Naive thymus-derived CD8-positive, alpha-beta T cell (primary cell): ENCODE measurements at regions not wholly inside any gene's neighbourhood (a gene's known extent, or its start where the extent isn't known, plus 50 kb on each side); places are given as distances from the start of the nearest gene placed in this dataset.
"Not testable (repeated sequence)": the region's sequence is repeated elsewhere in the genome, so short reads cannot be mapped to it uniquely, and the experiment has no call there.

Source experiments
- ATAC-seq, 2 donors: fragments of 150-1000 bp; cut with Tn5 transposase in 1 of 2; sonication (Bioruptor Pico), chemical (Tn5 transposase) in 1 of 2; 1 replicate in 1 of 2; 2 replicates in 1 of 2; pipeline ENCODE4 v1.10.0; 2021; ENCODE audit warnings: mild to moderate bottlenecking in 2 of 2, moderate library complexity in 2 of 2
- POLR2A ChIA-PET: fragments of 350-600 bp; sonication (Branson Sonifier 250); formaldehyde crosslinking; loops from one replicate; lab custom pipeline; 2021; ENCODE audit warnings: antibody characterized with exemption; lab: Charles Lee
- DNase-seq, 10 donors: peaks; one replicate each; pipeline versions ENCODE4 v3.0.0 to v3.0.0-alpha.2; 2020 to 2022
- H3K27ac Mint-ChIP-seq, 10 donors: one replicate each; pipeline ENCODE4 v1.8.0; 2020 to 2022; ENCODE audit warnings: mild to moderate bottlenecking in 10 of 10, mixed read lengths in 10 of 10, moderate library complexity in 4 of 10, inconsistent platforms in 1 of 10
- H3K27me3 Mint-ChIP-seq, 5 donors: one replicate each; pipeline ENCODE4 v1.8.0; 2021 to 2022; ENCODE audit warnings: mixed read lengths in 5 of 5
- H3K36me3 Mint-ChIP-seq, 3 donors: one replicate each; pipeline ENCODE4 v1.8.0; 2020 to 2022; ENCODE audit warnings: mixed read lengths in 3 of 3, mild to moderate bottlenecking in 2 of 3, inconsistent platforms in 1 of 3
- H3K4me1 Mint-ChIP-seq, 4 donors: one replicate each; pipeline ENCODE4 v1.8.0; 2021 to 2022; ENCODE audit warnings: mixed read lengths in 4 of 4
- H3K4me3 Mint-ChIP-seq, 10 donors: one replicate each; pipeline ENCODE4 v1.8.0; 2020 to 2022; ENCODE audit warnings: mild to moderate bottlenecking in 10 of 10, mixed read lengths in 10 of 10, moderate library complexity in 6 of 10, inconsistent platforms in 1 of 10
- H3K9me3 Mint-ChIP-seq, 9 donors: one replicate each; pipeline ENCODE4 v1.8.0; 2020 to 2022; ENCODE audit warnings: mixed read lengths in 9 of 9, mild to moderate bottlenecking in 3 of 9, inconsistent platforms in 1 of 9, moderate library complexity in 1 of 9

- H3K4me1 Mint-ChIP-seq, ATAC-seq, POLR2A ChIA-PET, H3K27ac Mint-ChIP-seq, H3K4me3 Mint-ChIP-seq, DNase-seq: not testable (repeated sequence)
- peaks cover 0 to 10% (median 0%) of the 10 kb centered on the region in 3 donors for H3K36me3 Mint-ChIP-seq
- H3K27me3 Mint-ChIP-seq, result peaks cover 5 to 44% (median 24%) of the 10 kb centered on the region in 5 donors
- peaks cover 0 to 21% (median 9%) of the 10 kb centered on the region in 9 donors for H3K9me3 Mint-ChIP-seq
These were observed 59.3 kb upstream of the TMPRSS2 start for GRCh38 chr21:41567237-41567636.

DNA sequence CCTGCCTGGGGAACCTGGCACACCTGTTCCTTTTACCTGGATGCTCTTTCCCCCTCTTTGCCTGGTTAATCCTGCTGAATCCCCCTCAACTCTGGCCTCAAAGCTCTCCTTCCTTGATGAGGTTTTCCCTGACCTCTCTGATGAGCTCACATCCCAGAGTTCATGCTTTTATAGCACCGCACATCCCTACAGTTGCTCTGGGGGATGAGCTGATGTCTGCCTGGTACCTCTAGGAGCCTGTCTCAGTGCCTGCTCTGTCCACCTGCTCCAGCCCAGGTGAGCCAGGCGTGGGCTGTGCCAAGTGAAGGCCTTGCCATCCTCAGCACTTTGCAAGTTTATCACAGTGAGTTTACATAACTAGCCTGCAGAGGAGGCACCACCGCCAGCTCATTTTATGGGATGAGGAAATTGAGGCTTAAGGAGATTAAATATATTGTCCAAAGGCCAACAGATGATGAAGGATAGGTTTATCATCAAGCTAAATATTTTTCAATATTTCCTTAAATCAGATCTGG, 58.6 kb upstream of the TMPRSS2 start:
- Mint-ChIP-seq H3K36me3 (peaks cover 0 to 6% (median 0%) of the 10 kb centered on the region in 3 donors), H3K4me1 (peaks cover 5 to 7% (median 6%) of the 10 kb centered on the region in 4 donors), H3K4me3 (no peak overlapping the region), H3K9me3 (peaks cover 0 to 14% (median 5%) of the 10 kb centered on the region in 9 donors), H3K27me3 (peaks cover 7 to 51% (median 26%) of the 10 kb centered on the region in 5 donors), H3K27ac (peak overlapping the region in 2 of 10 donors; percentile 67 to 73)
- POLR2A ChIA-PET, result no interaction called here
- ATAC-seq, result no peak
- no peak for DNase-seq

DNA sequence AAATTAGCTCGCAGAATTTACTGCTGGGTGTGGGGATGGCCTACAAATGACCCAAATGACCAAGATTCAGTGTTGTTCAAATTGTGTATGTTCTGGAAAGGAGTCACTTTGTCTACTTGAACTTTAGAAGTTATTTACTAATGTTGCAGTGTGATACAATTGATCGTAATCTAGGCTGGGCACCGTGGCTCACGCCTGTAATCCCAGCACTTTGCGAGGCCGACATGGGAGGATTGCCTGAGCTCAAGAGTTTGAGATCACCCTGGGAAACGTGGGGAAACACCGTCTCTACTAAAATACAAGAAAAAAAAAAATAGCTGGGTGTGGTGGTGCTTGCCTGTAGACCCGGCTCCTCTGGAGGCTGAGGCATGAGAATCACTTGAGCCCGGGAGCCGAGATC, 57.6 kb upstream of the TMPRSS2 start:
- ATAC-seq (no peak), DNase-seq (no peak)
- peaks cover 0 to 4% (median 0%) of the 10 kb centered on the region in 9 donors for H3K9me3 Mint-ChIP-seq
- H3K4me3 Mint-ChIP-seq, result no peak overlapping the region
- POLR2A ChIA-PET, result no interaction called here
- H3K36me3 Mint-ChIP-seq, result no peaks in the 10 kb centered on the region
- no peak overlapping the region for H3K27ac Mint-ChIP-seq
- H3K27me3 Mint-ChIP-seq, result peaks cover 8 to 57% (median 30%) of the 10 kb centered on the region in 5 donors
- H3K4me1 Mint-ChIP-seq, result peaks cover 5 to 7% (median 6%) of the 10 kb centered on the region in 4 donors

GRCh38 chr21:41564871-41565274, 56.9 kb upstream of the TMPRSS2 start:
- Mint-ChIP-seq H3K4me1 (peaks cover 5 to 7% (median 6%) of the 10 kb centered on the region in 4 donors), H3K4me3 (peak overlapping the region in 1 of 10 donors; percentile 31), H3K27ac (peak overlapping the region in 2 of 10 donors; percentile 55 to 68), H3K36me3 (no peaks in the 10 kb centered on the region), H3K9me3 (no peaks in the 10 kb centered on the region), H3K27me3 (peaks cover 8 to 57% (median 35%) of the 10 kb centered on the region in 5 donors)
- ATAC-seq (no peak), DNase-seq (no peak)
- POLR2A ChIA-PET, result no interaction called here

- no peak overlapping the region for H3K4me3 Mint-ChIP-seq
These were observed 54.4 kb upstream of the TMPRSS2 start for GRCh38 chr21:41562101-41563000.

DNA sequence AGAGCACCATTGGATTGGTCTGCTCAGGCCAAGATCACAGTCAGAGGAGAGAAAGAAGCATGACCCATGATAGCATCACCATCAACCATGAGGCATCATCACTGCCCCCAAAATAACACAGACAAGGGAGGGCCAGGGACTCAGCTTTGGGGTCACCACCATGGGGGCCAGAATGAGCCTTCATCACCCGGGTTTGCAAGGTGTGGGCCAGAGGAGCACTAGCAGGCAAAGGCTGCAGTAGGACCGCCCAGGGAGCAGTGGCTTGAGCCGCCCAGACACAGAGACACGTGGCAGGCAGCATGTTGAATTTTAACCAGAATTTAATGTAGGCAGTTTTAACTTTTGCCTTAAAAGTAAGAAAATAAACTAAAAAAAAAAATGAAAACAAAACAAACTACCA, 53.7 kb upstream of the TMPRSS2 start:
- Mint-ChIP-seq H3K27me3 (peaks cover 11 to 47% (median 34%) of the 10 kb centered on the region in 5 donors), H3K9me3 (no peaks in the 10 kb centered on the region), H3K36me3 (no peaks in the 10 kb centered on the region), H3K27ac (no peak overlapping the region), H3K4me1 (peaks cover 5 to 9% (median 6%) of the 10 kb centered on the region in 4 donors), H3K4me3 (no peak overlapping the region)
- ATAC-seq, result no peak
- POLR2A ChIA-PET, result no interaction called here
- no peak for DNase-seq

More at GRCh38 chr21:41562101-41563000, 54.4 kb upstream of the TMPRSS2 start:
- Mint-ChIP-seq H3K27me3 (peaks cover 10 to 47% (median 32%) of the 10 kb centered on the region in 5 donors), H3K36me3 (no peaks in the 10 kb centered on the region), H3K9me3 (no peaks in the 10 kb centered on the region), H3K4me1 (peaks cover 5 to 9% (median 6%) of the 10 kb centered on the region in 4 donors), H3K27ac (no peak overlapping the region)
- POLR2A ChIA-PET, result no interaction called here
- no peak for DNase-seq
- ATAC-seq, result no peak

DNA sequence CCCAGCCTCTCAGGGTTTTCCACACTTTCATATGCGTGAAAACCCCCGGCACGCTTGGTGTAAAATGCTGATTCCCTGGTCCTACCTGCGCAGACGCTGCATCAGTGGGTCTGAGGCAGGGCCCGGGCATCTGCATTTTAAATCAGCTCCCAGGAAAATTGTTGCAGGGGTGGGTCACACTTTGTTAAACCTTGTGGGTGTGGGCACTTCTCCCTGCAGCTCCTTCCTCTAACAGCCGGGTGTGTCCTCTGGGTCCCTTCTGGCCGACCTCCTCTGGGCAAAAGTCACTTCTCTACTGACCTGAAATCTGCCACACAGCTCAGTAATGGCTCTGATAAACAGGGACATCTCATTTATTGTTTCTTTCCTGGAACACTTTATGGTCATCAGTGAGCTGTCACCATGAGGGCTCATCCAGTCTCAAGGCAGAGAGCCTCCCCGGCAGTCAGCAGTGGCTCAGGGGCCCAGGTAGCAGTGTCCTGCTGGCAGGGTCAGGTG, 52.8 kb upstream of the TMPRSS2 start:
- H3K27me3 Mint-ChIP-seq, result peaks cover 9 to 44% (median 30%) of the 10 kb centered on the region in 5 donors
- H3K27ac Mint-ChIP-seq, result no peak overlapping the region
- no peak overlapping the region for H3K4me3 Mint-ChIP-seq
- peaks cover 5 to 9% (median 6%) of the 10 kb centered on the region in 4 donors for H3K4me1 Mint-ChIP-seq
- no peaks in the 10 kb centered on the region for H3K36me3 Mint-ChIP-seq
- POLR2A ChIA-PET, result no interaction called here
- DNase-seq, result no peak
- ATAC-seq, result no peak
- no peaks in the 10 kb centered on the region for H3K9me3 Mint-ChIP-seq

- Mint-ChIP-seq H3K4me1 (peaks cover under 1 to 6% (median 3%) of the 10 kb centered on the region in 4 donors), H3K27ac (no peak overlapping the region), H3K36me3 (no peaks in the 10 kb centered on the region), H3K27me3 (peaks cover 9 to 44% (median 25%) of the 10 kb centered on the region in 5 donors), H3K9me3 (no peaks in the 10 kb centered on the region), H3K4me3 (no peak overlapping the region)
- no peak for ATAC-seq
- POLR2A ChIA-PET, result no interaction called here
- DNase-seq, result no peak
These were observed 52.0 kb upstream of the TMPRSS2 start for GRCh38 chr21:41559658-41560631.

- H3K4me1 Mint-ChIP-seq, result peaks cover 0 to 6% (median 0%) of the 10 kb centered on the region in 4 donors
- ATAC-seq (no peak), DNase-seq (no peak)
- POLR2A ChIA-PET, result no interaction called here
- no peak overlapping the region for H3K4me3 Mint-ChIP-seq
- no peaks in the 10 kb centered on the region for H3K9me3 Mint-ChIP-seq
- no peak overlapping the region for H3K27ac Mint-ChIP-seq
- H3K36me3 Mint-ChIP-seq, result no peaks in the 10 kb centered on the region
- peaks cover 9 to 44% (median 23%) of the 10 kb centered on the region in 5 donors for H3K27me3 Mint-ChIP-seq
These were observed 50.9 kb upstream of the TMPRSS2 start for GRCh38 chr21:41558842-41559241.

GRCh38 chr21:41557884-41558283, 49.9 kb upstream of the TMPRSS2 start:
- DNase-seq (no peak), ATAC-seq (no peak)
- H3K9me3 Mint-ChIP-seq, result no peaks in the 10 kb centered on the region
- H3K36me3 Mint-ChIP-seq, result no peaks in the 10 kb centered on the region
- no peak overlapping the region for H3K27ac Mint-ChIP-seq
- POLR2A ChIA-PET, result no interaction called here
- H3K4me3 Mint-ChIP-seq, result no peak overlapping the region
- peaks cover 0 to 6% (median 0%) of the 10 kb centered on the region in 4 donors for H3K4me1 Mint-ChIP-seq
- H3K27me3 Mint-ChIP-seq, result peaks cover 9 to 37% (median 23%) of the 10 kb centered on the region in 5 donors
